ENCODE measurements at regions not wholly inside any gene's neighbourhood (a gene's known extent, or its start where the extent isn't known, plus 50 kb on each side); places are given as distances from the start of the nearest gene placed in this dataset.

GRCh38 chr3:18988614-18989229 is 159.6 kb upstream of the KCNH8 start:
- peak in 5 of 6 experiments; percentile 35 to 60 (median 44) for TF ChIP-seq CTCF (IDR thresholded peaks at IDR 0.05)
- TF ChIP-seq POLR2A (IDR thresholded peaks at IDR 0.05): no peak

Data from esophagus squamous epithelium (tissue), 4 donors.